GM12872 (cell line): ENCODE measurements at regions not wholly inside any gene's neighbourhood (a gene's known extent, or its start where the extent isn't known, plus 50 kb on each side); places are given as distances from the start of the nearest gene placed in this dataset.

ENCODE experiments used
- CTCF ChIP-seq: IDR thresholded peaks from 3 replicates; pipeline ENCODE4 v1.5.1; 2011; ENCODE audit warnings: low read depth, mild to moderate bottlenecking, low read length, moderate library complexity; ENCODE audit not compliant: insufficient read depth

- TF ChIP-seq CTCF, result no peak
Measured at GRCh38 chr2:20913491-20913890, 90.6 kb upstream of the LDAH start.

- no peak for TF ChIP-seq CTCF
Measured at GRCh38 chr2:20900052-20900636, 77.2 kb upstream of the LDAH start.

GRCh38 chr2:20897874-20898453 lies 75.1 kb upstream of the LDAH start:
- TF ChIP-seq CTCF, result no peak

GRCh38 chr2:20897047-20897446 lies 74.1 kb upstream of the LDAH start:
- TF ChIP-seq CTCF, result no peak

- no peak for TF ChIP-seq CTCF
Measured at GRCh38 chr2:20884829-20885228, 61.9 kb upstream of the LDAH start.

GRCh38 chr2:20882466-20883170 lies 59.7 kb upstream of the LDAH start:
- no peak for TF ChIP-seq CTCF

- TF ChIP-seq CTCF, result no peak
Measured at GRCh38 chr2:20880221-20880771, 57.4 kb upstream of the LDAH start.
